WTC11 (cell line): ENCODE measurements at regions not wholly inside any gene's neighbourhood (a gene's known extent, or its start where the extent isn't known, plus 50 kb on each side); places are given as distances from the start of the nearest gene placed in this dataset.

Source experiments
- ATAC-seq: fragments of 200-7000 bp; cut with Tn5 transposase; 2 replicates; pipeline ENCODE4 v1.10.0; 2021; ENCODE audit warnings: mild to moderate bottlenecking, moderate library complexity
- CTCF ChIA-PET: fragments of 300-600 bp; sonication (Branson Sonifier 250); formaldehyde crosslinking; loops from one replicate; lab custom pipeline; 2021; ENCODE audit warnings: antibody characterized with exemption; lab: Charles Lee
- POLR2A ChIA-PET: fragments of 350-600 bp; sonication (Branson Sonifier 250); formaldehyde crosslinking; loops from one replicate; lab custom pipeline; 2021; ENCODE audit warnings: antibody characterized with exemption; lab: Charles Lee
- DNase-seq: peaks from one replicate; pipeline ENCODE4 v3.0.0; 2021; ENCODE audit warnings: low spot score
- H3K27ac Mint-ChIP-seq: 2 replicates; pipeline ENCODE4 v1.8.0; 2021; ENCODE audit warnings: mixed read lengths
- H3K27me3 Mint-ChIP-seq: 2 replicates; pipeline ENCODE4 v1.8.0; 2021; ENCODE audit warnings: low read depth, mild to moderate bottlenecking, moderate library complexity, mixed read lengths
- H3K36me3 Mint-ChIP-seq: 2 replicates; pipeline ENCODE4 v1.8.0; 2021; ENCODE audit warnings: mixed read lengths
- H3K4me1 Mint-ChIP-seq: 2 replicates; pipeline ENCODE4 v1.8.0; 2022; ENCODE audit warnings: mixed read lengths
- H3K4me3 Mint-ChIP-seq: 2 replicates; pipeline ENCODE4 v1.8.0; 2021; ENCODE audit warnings: mild to moderate bottlenecking, moderate library complexity, mixed read lengths
- H3K9me3 Mint-ChIP-seq: 2 replicates; pipeline ENCODE4 v1.8.0; 2021; ENCODE audit warnings: mixed read lengths
- ATF1 ChIP-seq: sonication (generic); formaldehyde crosslinking; IDR thresholded peaks from 2 replicates; pipeline ENCODE4 v1.8.1; 2023; ENCODE audit warnings: mild to moderate bottlenecking, moderate library complexity, missing genetic modification reagents
- ERG ChIP-seq: fragments of 250-450 bp; sonication (Bioruptor Pico); IDR thresholded peaks from 2 replicates; pipeline ENCODE4 v1.8.0; 2021; ENCODE audit warnings: mild to moderate bottlenecking
- GRHL2 ChIP-seq: fragments of 250-450 bp; sonication (Bioruptor Pico); IDR thresholded peaks from 2 replicates; pipeline ENCODE4 v1.8.0; 2022; ENCODE audit warnings: mild to moderate bottlenecking, moderate library complexity; ENCODE audit not compliant: insufficient replicate concordance, severe bottlenecking
- IRF1 ChIP-seq: sonication (generic); formaldehyde crosslinking; IDR thresholded peaks from 2 replicates; pipeline ENCODE4 v1.8.0; 2023; ENCODE audit warnings: missing genetic modification reagents
- PRDM15 ChIP-seq: sonication (generic); formaldehyde crosslinking; IDR thresholded peaks from 2 replicates; pipeline ENCODE4 v1.8.0; 2022; ENCODE audit warnings: missing genetic modification reagents
- SOX15 ChIP-seq: fragments of 250-450 bp; sonication (Bioruptor Pico); IDR thresholded peaks from 2 replicates; pipeline ENCODE4 v1.9.0; 2021; ENCODE audit warnings: mild to moderate bottlenecking
- TP53 ChIP-seq: sonication (generic); formaldehyde crosslinking; IDR thresholded peaks from 2 replicates; pipeline ENCODE4 v1.8.1; 2023; ENCODE audit warnings: mild to moderate bottlenecking, missing genetic modification reagents
- ZNF138 ChIP-seq: sonication (generic); formaldehyde crosslinking; conservative IDR thresholded peaks from 2 replicates; pipeline ENCODE4 v1.8.1; 2022; ENCODE audit warnings: mild to moderate bottlenecking, moderate library complexity, missing genetic modification reagents
- ZNF219 ChIP-seq: sonication (generic); formaldehyde crosslinking; IDR thresholded peaks from 2 replicates; pipeline ENCODE4 v1.8.0; 2023; ENCODE audit warnings: missing genetic modification reagents, mild to moderate bottlenecking, borderline replicate concordance
- ZNF263 ChIP-seq: sonication (generic); formaldehyde crosslinking; IDR thresholded peaks from 2 replicates; pipeline ENCODE4 v1.8.1; 2022; ENCODE audit warnings: low read depth, mild to moderate bottlenecking, moderate library complexity, missing genetic modification reagents
- ZNF416 ChIP-seq: fragments of 250-450 bp; sonication (Bioruptor Pico); IDR thresholded peaks from 2 replicates; pipeline ENCODE4 v1.9.0; 2021; ENCODE audit warnings: mild to moderate bottlenecking, inconsistent platforms
- ZNF423 ChIP-seq: fragments of 250-450 bp; sonication (Bioruptor Pico); IDR thresholded peaks from 2 replicates; pipeline ENCODE4 v2.1.2; 2022; ENCODE audit warnings: mild to moderate bottlenecking, moderate library complexity
- ZNF425 ChIP-seq: fragments of 250-450 bp; sonication (Bioruptor Pico); conservative IDR thresholded peaks from 2 replicates; pipeline ENCODE4 v1.9.0; 2021; ENCODE audit warnings: mild to moderate bottlenecking
- TF ChIP-seq, protein P1 (sequence below): fragments of 250-450 bp; sonication (Bioruptor Pico); IDR thresholded peaks from 2 replicates; pipeline ENCODE4 v2.1.2; 2022; ENCODE audit warnings: mild to moderate bottlenecking, moderate library complexity
- TF ChIP-seq, protein P2 (sequence below): sonication (generic); formaldehyde crosslinking; IDR thresholded peaks from 2 replicates; pipeline ENCODE4 v1.8.0; 2022; ENCODE audit warnings: mild to moderate bottlenecking, missing genetic modification reagents
- TF ChIP-seq, protein P3 (sequence below): sonication (generic); formaldehyde crosslinking; IDR thresholded peaks from 2 replicates; pipeline ENCODE4 v1.8.0; 2023; ENCODE audit warnings: mild to moderate bottlenecking, missing genetic modification reagents

- POLR2A ChIA-PET, result no interaction called here
- no peak for ATAC-seq
Observed at GRCh38 chr5:61805101-61805500, 473.0 kb downstream of the ZSWIM6 start.

GRCh38 chr5:61806491-61807020 is 474.5 kb downstream of the ZSWIM6 start:
- no peak for DNase-seq
- Mint-ChIP-seq H3K36me3 (no peaks in the 10 kb centered on the region), H3K4me3 (no peak overlapping the region), H3K4me1 (no peaks in the 10 kb centered on the region), H3K9me3 (no peaks in the 10 kb centered on the region), H3K27ac (no peak overlapping the region), H3K27me3 (no peaks in the 10 kb centered on the region; the same call in 1 of the 2 replicates)
- ATAC-seq, result no peak
- ChIA-PET POLR2A (no interaction called here), CTCF (interaction anchor here (1.0 to 4.6 kb wide), 4 partner anchors 11 to 148 kb away, joined by 3 to 23 read pairs (median 12); no protein-coding TSS in a partner anchor)
- TF ChIP-seq GRHL2 (CRISPR knock-in tag), result no peak
- no peak for TF ChIP-seq ZNF416 (CRISPR knock-in tag)
- no peak for TF ChIP-seq ZNF263 (CRISPR knock-in tag)
- TF ChIP-seq, protein P1, sequence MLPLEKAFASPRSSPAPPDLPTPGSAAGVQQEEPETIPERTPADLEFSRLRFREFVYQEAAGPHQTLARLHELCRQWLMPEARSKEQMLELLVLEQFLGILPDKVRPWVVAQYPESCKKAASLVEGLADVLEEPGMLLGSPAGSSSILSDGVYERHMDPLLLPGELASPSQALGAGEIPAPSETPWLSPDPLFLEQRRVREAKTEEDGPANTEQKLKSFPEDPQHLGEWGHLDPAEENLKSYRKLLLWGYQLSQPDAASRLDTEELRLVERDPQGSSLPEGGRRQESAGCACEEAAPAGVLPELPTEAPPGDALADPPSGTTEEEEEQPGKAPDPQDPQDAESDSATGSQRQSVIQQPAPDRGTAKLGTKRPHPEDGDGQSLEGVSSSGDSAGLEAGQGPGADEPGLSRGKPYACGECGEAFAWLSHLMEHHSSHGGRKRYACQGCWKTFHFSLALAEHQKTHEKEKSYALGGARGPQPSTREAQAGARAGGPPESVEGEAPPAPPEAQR, result no peak
- TF ChIP-seq ATF1 (CRISPR knock-in tag), result no peak
- no peak for TF ChIP-seq ZNF423 (CRISPR knock-in tag)
- no peak for TF ChIP-seq IRF1 (CRISPR knock-in tag)
- TF ChIP-seq PRDM15 (CRISPR knock-in tag), result no peak
- TF ChIP-seq ZNF219, result no peak
- TF ChIP-seq ZNF138 (CRISPR knock-in tag), result no peak

More at GRCh38 chr5:61805101-61805500, 473.0 kb downstream of the ZSWIM6 start:
- CTCF ChIA-PET, result interaction anchor here (1.2 to 4.6 kb wide), 2 partner anchors 12 to 36 kb away, joined by 5 to 23 read pairs; no protein-coding TSS in a partner anchor
- H3K4me3 Mint-ChIP-seq, result no peak overlapping the region
- TF ChIP-seq, protein P2, sequence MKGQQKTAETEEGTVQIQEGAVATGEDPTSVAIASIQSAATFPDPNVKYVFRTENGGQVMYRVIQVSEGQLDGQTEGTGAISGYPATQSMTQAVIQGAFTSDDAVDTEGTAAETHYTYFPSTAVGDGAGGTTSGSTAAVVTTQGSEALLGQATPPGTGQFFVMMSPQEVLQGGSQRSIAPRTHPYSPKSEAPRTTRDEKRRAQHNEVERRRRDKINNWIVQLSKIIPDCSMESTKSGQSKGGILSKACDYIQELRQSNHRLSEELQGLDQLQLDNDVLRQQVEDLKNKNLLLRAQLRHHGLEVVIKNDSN (CRISPR knock-in tag), result no peak
- no peak for TF ChIP-seq ZNF425
- TF ChIP-seq, protein P3, sequence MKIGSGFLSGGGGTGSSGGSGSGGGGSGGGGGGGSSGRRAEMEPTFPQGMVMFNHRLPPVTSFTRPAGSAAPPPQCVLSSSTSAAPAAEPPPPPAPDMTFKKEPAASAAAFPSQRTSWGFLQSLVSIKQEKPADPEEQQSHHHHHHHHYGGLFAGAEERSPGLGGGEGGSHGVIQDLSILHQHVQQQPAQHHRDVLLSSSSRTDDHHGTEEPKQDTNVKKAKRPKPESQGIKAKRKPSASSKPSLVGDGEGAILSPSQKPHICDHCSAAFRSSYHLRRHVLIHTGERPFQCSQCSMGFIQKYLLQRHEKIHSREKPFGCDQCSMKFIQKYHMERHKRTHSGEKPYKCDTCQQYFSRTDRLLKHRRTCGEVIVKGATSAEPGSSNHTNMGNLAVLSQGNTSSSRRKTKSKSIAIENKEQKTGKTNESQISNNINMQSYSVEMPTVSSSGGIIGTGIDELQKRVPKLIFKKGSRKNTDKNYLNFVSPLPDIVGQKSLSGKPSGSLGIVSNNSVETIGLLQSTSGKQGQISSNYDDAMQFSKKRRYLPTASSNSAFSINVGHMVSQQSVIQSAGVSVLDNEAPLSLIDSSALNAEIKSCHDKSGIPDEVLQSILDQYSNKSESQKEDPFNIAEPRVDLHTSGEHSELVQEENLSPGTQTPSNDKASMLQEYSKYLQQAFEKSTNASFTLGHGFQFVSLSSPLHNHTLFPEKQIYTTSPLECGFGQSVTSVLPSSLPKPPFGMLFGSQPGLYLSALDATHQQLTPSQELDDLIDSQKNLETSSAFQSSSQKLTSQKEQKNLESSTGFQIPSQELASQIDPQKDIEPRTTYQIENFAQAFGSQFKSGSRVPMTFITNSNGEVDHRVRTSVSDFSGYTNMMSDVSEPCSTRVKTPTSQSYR, result no peak
- no peak for TF ChIP-seq ERG (CRISPR knock-in tag)
- TF ChIP-seq TP53 (CRISPR knock-in tag), result no peak
- TF ChIP-seq SOX15, result no peak
- no peaks in the 10 kb centered on the region; the same call in 1 of the 2 replicates for H3K27me3 Mint-ChIP-seq
- peaks cover 4% of the 10 kb centered on the region; the same call in 1 of the 2 replicates for H3K4me1 Mint-ChIP-seq
- no peak overlapping the region for H3K27ac Mint-ChIP-seq
- H3K36me3 Mint-ChIP-seq, result no peaks in the 10 kb centered on the region
- H3K9me3 Mint-ChIP-seq, result no peaks in the 10 kb centered on the region
- DNase-seq, result no peak
